PC-9 (cell line): ENCODE measurements at regions not wholly inside any gene's neighbourhood (a gene's known extent, or its start where the extent isn't known, plus 50 kb on each side); places are given as distances from the start of the nearest gene placed in this dataset.

Source experiments
- CTCF ChIP-seq: fragments of 200-600 bp; sonication (generic); conservative IDR thresholded peaks from 2 replicates; pipeline ENCODE4 v1.6.1; 2017; ENCODE audit warnings: mixed run types, antibody characterized with exemption, mild to moderate bottlenecking, moderate library complexity
- EZH2 ChIP-seq: fragments of 200-600 bp; sonication (generic); IDR thresholded peaks from 2 replicates; pipeline ENCODE4 v1.8.0; 2017; ENCODE audit warnings: antibody characterized with exemption, low read depth

- TF ChIP-seq CTCF (no peak), EZH2 (no peak)
Observed at GRCh38 chr21:25406887-25407579, 200.2 kb downstream of the MRPL39 start.
